ENCODE measurements at regions not wholly inside any gene's neighbourhood (a gene's known extent, or its start where the extent isn't known, plus 50 kb on each side); places are given as distances from the start of the nearest gene placed in this dataset.

- peak; percentile 90 for DNase-seq
These were observed 83.4 kb downstream of the FAM43A start for GRCh38 chr3:194769020-194769643.

- DNase-seq, result no peak
These were observed 86.7 kb downstream of the FAM43A start for GRCh38 chr3:194772241-194773000.

GRCh38 chr3:194773216-194773615 lies 87.5 kb downstream of the FAM43A start:
- no peak for DNase-seq

- DNase-seq, result no peak
These were observed 88.2 kb downstream of the FAM43A start for GRCh38 chr3:194773771-194774455.

- DNase-seq, result no peak
These were observed 89.6 kb downstream of the FAM43A start for GRCh38 chr3:194775266-194775665.

GRCh38 chr3:194775731-194776130 lies 90.0 kb downstream of the FAM43A start:
- DNase-seq, result no peak

- no peak for DNase-seq
These were observed 92.0 kb downstream of the FAM43A start for GRCh38 chr3:194777729-194778128.

GRCh38 chr3:194779729-194780224 lies 94.1 kb downstream of the FAM43A start:
- no peak for DNase-seq

GRCh38 chr3:194780706-194781105 lies 95.0 kb downstream of the FAM43A start:
- DNase-seq, result no peak

GRCh38 chr3:194781617-194782016 lies 95.9 kb downstream of the FAM43A start:
- no peak for DNase-seq

GRCh38 chr3:194782698-194783404 lies 97.2 kb downstream of the FAM43A start:
- no peak for DNase-seq

- no peak for DNase-seq
These were observed 98.7 kb downstream of the FAM43A start for GRCh38 chr3:194784361-194784760.

- DNase-seq, result no peak
These were observed 99.6 kb downstream of the FAM43A start for GRCh38 chr3:194785315-194785714.

- DNase-seq, result no peak
These were observed 101.4 kb downstream of the FAM43A start for GRCh38 chr3:194787072-194787471.

- no peak for DNase-seq
These were observed 102.0 kb downstream of the FAM43A start for GRCh38 chr3:194787650-194788049.

GRCh38 chr3:194792368-194792767 lies 106.7 kb downstream of the FAM43A start:
- DNase-seq, result no peak

- DNase-seq, result no peak
These were observed 112.0 kb downstream of the FAM43A start for GRCh38 chr3:194797555-194798250.

GRCh38 chr3:194798486-194798885 lies 112.8 kb downstream of the FAM43A start:
- no peak for DNase-seq

- no peak for DNase-seq
These were observed 114.3 kb downstream of the FAM43A start for GRCh38 chr3:194800002-194800401.

- no peak for DNase-seq
These were observed 116.1 kb downstream of the FAM43A start for GRCh38 chr3:194801461-194802432.

- DNase-seq, result no peak
These were observed 119.1 kb downstream of the FAM43A start for GRCh38 chr3:194804796-194805195.

Data from activated CD4-positive, alpha-beta T cell treated with anti-CD3 and anti-CD28 coated beads, Interleukin-2, amount 50 U/mL, for 1 hour (primary cell).